Stimulated activated CD4-positive, alpha-beta T cell treated with anti-CD3 and anti-CD28 coated beads, Interleukin-4, amount 100 ng/mL, for 48 hours (primary cell): ENCODE measurements at regions not wholly inside any gene's neighbourhood (a gene's known extent, or its start where the extent isn't known, plus 50 kb on each side); places are given as distances from the start of the nearest gene placed in this dataset.

Experiments used
- DNase-seq, 2 donors: peaks; one replicate each; pipeline ENCODE4 v3.0.0-alpha.2; 2020; ENCODE audit warnings: low read depth in 2 of 2

- DNase-seq: no peak
Observed at GRCh38 chr3:115523458-115523857, 99.9 kb upstream of the GAP43 start.

- no peak for DNase-seq
Observed at GRCh38 chr3:115524549-115524948, 98.8 kb upstream of the GAP43 start.

DNA sequence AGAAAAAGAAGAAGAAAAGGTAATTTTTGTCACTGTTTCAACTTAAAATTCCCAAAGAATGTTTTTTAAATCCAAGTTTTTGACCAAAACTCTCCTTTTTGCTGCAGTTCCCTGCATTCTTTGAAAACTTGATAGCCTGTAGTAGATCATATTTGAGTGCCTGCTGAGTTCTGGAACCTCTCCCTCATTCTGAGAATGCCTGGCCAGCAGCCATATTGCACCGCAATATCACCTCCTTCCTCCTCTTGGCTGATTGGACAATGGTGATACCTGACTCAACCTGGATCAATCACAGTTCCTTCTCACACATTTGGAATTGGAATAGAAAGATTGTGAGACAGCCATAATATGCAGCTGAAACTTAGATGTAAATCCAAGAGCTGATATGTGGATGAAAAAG, 97.6 kb upstream of the GAP43 start:
- no peak for DNase-seq

- DNase-seq: no peak
Observed at GRCh38 chr3:115533218-115533617, 90.1 kb upstream of the GAP43 start.

DNA sequence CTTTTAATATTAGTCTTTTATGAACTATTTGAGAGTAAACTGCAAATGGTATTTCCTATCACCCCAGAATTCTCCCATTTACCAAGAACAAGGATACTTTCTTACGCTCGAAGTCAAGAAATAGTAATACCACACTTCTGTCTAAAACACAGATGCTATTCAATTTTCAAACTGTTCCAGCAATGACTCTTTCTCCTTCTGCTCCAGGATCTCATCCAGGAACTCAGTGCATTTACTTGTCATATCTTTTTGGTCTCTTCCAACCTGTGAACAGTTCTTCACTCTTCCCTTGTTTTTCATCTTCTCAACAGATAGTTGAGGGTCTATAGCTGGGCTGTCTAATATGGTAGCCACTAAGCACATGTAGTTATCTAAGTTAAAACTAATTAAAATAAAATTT, 87.1 kb upstream of the GAP43 start:
- DNase-seq: no peak

- DNase-seq: no peak
Observed at GRCh38 chr3:115537669-115538068, 85.6 kb upstream of the GAP43 start.

DNA sequence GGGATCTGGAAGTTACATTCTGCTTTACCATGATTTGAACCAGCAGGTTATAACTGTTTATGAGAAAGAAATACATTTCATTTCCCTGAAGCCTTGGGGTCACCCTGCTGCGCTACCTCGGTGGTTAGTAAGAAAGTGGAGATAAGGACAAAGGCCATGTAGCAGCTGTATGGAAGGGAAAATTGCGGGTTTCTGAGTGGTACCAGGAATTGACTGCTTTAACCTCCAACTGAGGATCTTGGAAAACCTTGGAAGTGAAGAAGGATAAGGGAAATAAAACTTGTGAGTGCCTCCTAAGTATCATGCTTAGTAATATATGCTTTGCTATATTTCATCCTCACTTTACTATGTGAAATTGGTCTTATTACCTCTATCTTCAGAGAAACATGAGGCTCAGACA, 76.1 kb upstream of the GAP43 start:
- no peak for DNase-seq

DNA sequence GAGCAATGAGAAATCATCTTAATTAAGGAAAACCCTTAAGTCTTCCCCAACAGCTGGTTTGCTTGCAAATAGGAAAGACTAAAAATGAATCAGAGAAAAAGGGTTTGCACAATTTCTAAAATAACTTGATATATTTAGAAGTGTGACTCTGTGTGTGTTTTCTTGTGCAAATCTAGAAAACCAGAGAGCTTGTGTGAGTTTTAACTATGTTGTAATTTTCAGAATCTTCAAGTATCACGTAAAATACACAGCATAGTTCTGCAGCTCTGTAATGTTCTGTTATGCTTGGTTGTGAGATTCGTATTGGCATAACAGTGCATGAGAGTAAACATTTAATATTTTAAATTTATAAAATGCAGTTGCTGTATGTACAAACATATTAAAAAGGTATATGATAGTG, 74.7 kb upstream of the GAP43 start:
- DNase-seq: no peak

- DNase-seq: no peak
Observed at GRCh38 chr3:115549071-115549470, 74.2 kb upstream of the GAP43 start.

DNA sequence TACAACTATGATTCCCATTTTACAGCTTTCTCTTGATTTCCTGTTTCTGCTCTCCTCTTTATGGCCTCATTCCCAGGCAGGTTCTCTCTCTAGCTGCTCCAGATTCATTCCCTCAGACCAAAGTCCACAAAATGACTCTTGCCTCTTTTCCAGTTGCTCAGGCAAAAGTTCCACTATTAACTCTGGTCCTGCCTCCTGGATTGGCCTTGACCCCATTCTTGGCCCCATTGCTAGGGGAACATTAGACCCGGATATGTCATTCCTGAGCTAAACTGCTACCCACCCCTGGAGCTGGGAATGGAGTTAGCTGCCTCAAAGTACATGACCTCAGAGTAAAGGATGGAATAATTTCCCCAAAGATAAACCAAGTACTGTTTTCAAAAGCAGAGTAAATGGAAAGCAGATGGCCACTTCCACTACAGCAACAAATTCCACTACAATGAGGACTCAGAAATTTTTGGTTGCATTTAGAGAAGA, 73.0 kb upstream of the GAP43 start:
- DNase-seq: no peak

DNA sequence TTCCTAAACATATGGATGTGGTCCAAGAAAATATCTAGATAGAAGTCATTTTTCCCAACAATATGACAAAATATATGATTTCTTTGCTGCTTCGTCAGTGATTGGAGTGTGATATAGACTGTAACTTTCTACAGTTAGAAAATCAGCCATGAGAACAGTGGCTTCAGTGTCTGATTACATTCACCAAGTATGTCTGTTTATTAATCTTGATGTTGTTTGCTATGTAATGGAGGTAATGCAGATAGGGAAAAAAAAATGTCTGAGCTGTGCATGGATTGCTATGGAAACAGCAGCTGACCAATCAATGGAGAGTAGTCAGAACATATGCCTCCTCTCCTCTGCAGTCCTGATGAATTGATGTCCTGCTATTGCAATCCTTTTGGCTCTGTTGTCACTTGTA, 72.3 kb upstream of the GAP43 start:
- no peak for DNase-seq

GRCh38 chr3:115552007-115552406, 71.3 kb upstream of the GAP43 start:
- no peak for DNase-seq

DNA sequence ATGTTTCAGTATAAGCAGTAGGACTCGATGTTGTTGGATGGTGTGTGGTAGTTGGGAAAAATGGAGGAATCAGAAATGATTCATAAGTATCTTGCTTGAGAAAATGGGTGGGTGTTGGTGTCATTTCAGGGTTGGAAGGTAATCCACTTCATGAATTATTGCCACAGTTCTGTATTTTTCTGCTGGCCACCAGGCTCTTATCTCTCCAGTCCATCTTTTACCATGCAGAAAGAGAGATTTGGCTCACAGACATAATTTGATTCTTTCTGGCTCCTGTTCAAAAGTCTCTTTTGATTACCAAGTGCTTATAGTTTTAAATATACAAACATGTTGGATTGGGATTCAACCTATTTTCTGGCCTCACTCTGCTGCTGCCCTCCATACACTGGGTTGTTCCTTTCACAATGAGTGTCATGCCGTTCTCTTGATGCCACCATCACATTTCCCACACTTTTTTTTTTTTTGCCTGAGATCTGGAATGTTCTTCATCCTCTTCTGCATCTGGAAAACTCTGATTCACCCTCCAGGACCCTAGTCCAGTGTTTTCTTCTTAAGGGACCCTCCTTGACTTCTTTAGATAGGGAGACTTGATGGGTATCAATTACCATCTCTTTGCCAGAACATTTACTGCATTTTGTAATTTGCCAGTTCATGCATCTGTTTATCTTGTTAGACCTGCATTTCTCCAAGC, 69.4 kb upstream of the GAP43 start:
- no peak for DNase-seq

DNA sequence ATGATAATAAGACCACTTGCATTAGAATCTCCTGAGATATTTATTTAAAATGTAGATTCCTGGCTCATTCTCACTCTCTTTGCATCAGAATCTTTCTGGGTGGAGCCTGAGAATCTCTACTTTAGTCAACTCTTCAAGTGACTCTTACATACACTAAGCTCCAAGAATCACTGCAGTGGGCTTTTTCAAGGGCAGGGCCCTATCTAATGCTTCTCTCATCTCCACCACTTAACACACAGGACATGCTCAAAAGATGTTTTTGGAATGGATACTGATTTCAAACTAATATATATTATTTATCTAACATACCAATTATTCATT, 68.9 kb upstream of the GAP43 start:
- no peak for DNase-seq

- no peak for DNase-seq
Observed at GRCh38 chr3:115562636-115563267, 60.6 kb upstream of the GAP43 start.

- DNase-seq: no peak
Observed at GRCh38 chr3:115563984-115564383, 59.3 kb upstream of the GAP43 start.

GRCh38 chr3:115571413-115571812, 51.9 kb upstream of the GAP43 start:
- no peak for DNase-seq
